ENCODE measurements at regions not wholly inside any gene's neighbourhood (a gene's known extent, or its start where the extent isn't known, plus 50 kb on each side); places are given as distances from the start of the nearest gene placed in this dataset.

DNA sequence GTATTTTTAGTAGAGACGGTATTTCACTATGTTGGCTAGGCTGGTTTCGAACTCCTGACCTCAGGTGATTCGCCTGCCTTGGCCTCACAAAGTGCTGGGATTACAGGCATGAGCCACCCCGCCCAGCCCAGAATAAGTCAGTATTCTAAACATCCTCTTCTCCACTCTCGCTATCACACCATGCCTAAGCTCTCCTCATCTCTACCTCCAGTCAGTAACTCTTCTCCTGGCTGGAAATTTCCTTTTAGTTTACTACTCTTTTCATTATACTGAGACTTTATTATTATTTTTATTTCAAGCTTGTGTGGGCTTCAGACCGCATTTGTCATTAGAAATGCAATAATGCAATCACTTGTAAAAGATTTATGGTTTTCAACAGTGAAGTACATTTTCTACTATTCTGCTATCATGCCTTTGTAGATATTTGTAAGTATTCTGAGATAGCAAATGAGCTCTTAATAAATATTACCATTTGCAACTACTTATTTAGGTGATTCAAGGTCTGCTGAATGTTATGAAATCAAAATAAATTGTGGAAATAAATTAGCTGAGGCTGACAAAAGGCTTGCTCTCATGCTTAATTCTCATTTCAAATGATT, 617.3 kb upstream of the GOT2 start:
- TF ChIP-seq GATA2 (IDR thresholded peaks at IDR 0.05; ENCODE audit: low read depth, low read length) = no peak
- TF ChIP-seq GATA3 (IDR thresholded peaks at IDR 0.05; ENCODE audit: low read depth, low read length) = no peak

Measured in SH-SY5Y (cell line).